ENCODE measurements at regions not wholly inside any gene's neighbourhood (a gene's known extent, or its start where the extent isn't known, plus 50 kb on each side); places are given as distances from the start of the nearest gene placed in this dataset.

- TF ChIP-seq E2F6 (IDR thresholded peaks at IDR 0.05) (no peak), RNF2 (IDR thresholded peaks at IDR 0.05; ENCODE audit: borderline replicate concordance, low read depth, low read length, missing control alignments, poor library complexity, severe bottlenecking) (no peak), BCL11A (IDR thresholded peaks at IDR 0.05; ENCODE audit: low read depth in 2 of 2, low read length in 2 of 2) (no peak), SIRT6 (IDR thresholded peaks at IDR 0.05; ENCODE audit: low read length) (no peak), USF2 (IDR thresholded peaks at IDR 0.05; ENCODE audit: low read length) (no peak), MAX (IDR thresholded peaks at IDR 0.05) (no peak), PHF8 (conservative IDR thresholded peaks at IDR 0.05; ENCODE audit: low read depth, low read length) (no peak)
Observed at GRCh38 chr19:32252333-32252669, 93.1 kb upstream of the ZNF507 start (continued).
